SK-N-SH (cell line): ENCODE measurements at regions not wholly inside any gene's neighbourhood (a gene's known extent, or its start where the extent isn't known, plus 50 kb on each side); places are given as distances from the start of the nearest gene placed in this dataset.

Experiments used
- CTCF ChIA-PET: fragments of 300-600, 350-600 bp; formaldehyde crosslinking; extraction: SDS; loops from one replicate; lab custom pipeline; 2021; lab: Yijun Ruan, JAX
- POLR2A ChIA-PET: fragments of 350-600 bp; sonication (Branson Sonifier 250); formaldehyde crosslinking; extraction: SDS; loops from one replicate; lab custom pipeline; 2020; ENCODE audit warnings: antibody characterized with exemption, inconsistent platforms; lab: Yijun Ruan, JAX
- DNase-seq: peaks from one replicate; pipeline ENCODE4 v3.0.0; 2012
- H2AFZ ChIP-seq: fragments of 200-600 bp; sonication (generic); 2 replicates; pipeline ENCODE4 v1.8.1; 2016; ENCODE audit warnings: antibody characterized with exemption, mild to moderate bottlenecking, low read depth
- H3F3A ChIP-seq: fragments of 200-600 bp; sonication (generic); replicated peaks from 2 replicates; pipeline ENCODE3; 2016; ENCODE audit warnings: antibody characterized with exemption, mild to moderate bottlenecking; ENCODE audit not compliant: insufficient read depth
- H3K27ac ChIP-seq, 2 experiments: fragments of 200-500 bp in 1 of 2; fragments of 200-600 bp in 1 of 2; sonication (Bioruptor generic) in 1 of 2; sonication (generic), shearing (Covaris generic) in 1 of 2; 2 replicates each; pipeline versions ENCODE4 v1.5.1 to v1.6.1; 2014 to 2016; ENCODE audit warnings: low read depth in 2 of 2, inconsistent platforms in 1 of 2, low read length in 1 of 2, mild to moderate bottlenecking in 1 of 2, mixed read lengths in 1 of 2
- H3K27me3 ChIP-seq: fragments of 200-600 bp; sonication (generic), shearing (Covaris generic); 2 replicates; pipeline ENCODE4 v1.6.1; 2016; ENCODE audit warnings: mixed run types; ENCODE audit not compliant: insufficient read depth
- H3K36me3 ChIP-seq, 2 experiments: fragments of 200-500 bp in 1 of 2; fragments of 200-600 bp in 1 of 2; sonication (Bioruptor generic) in 1 of 2; sonication (generic) in 1 of 2; replicated peaks in 1 of 2; 2 replicates each; pipeline versions ENCODE3 to v1.5.1; 2014 to 2016; ENCODE audit warnings: low read length in 1 of 2, mild to moderate bottlenecking in 1 of 2; ENCODE audit not compliant: insufficient read depth in 2 of 2, control insufficient read depth in 1 of 2
- H3K4me1 ChIP-seq, 2 experiments: fragments of 200-500 bp in 1 of 2; fragments of 200-600 bp in 1 of 2; sonication (Bioruptor generic) in 1 of 2; sonication (generic), shearing (Covaris generic) in 1 of 2; 2 replicates each; pipeline versions ENCODE4 v1.5.1 to v1.6.1; 2014 to 2016; ENCODE audit warnings: low read depth in 1 of 2, low read length in 1 of 2, mixed run types in 1 of 2; ENCODE audit not compliant: insufficient read depth in 2 of 2, control insufficient read depth in 1 of 2
- H3K4me2 ChIP-seq: fragments of 200-600 bp; sonication (generic), shearing (Covaris generic); 2 replicates; pipeline ENCODE4 v1.6.1; 2017; ENCODE audit warnings: mixed run types
- H3K4me3 ChIP-seq, 2 experiments: fragments of 200-500 bp in 1 of 2; fragments of 200-600 bp in 1 of 2; sonication (Bioruptor generic) in 1 of 2; sonication (generic), shearing (Covaris generic) in 1 of 2; 2 replicates each; pipeline versions ENCODE4 v1.5.1 to v1.8.1; 2014 to 2016; ENCODE audit warnings: low read depth in 2 of 2, inconsistent platforms in 1 of 2, low read length in 1 of 2, mild to moderate bottlenecking in 1 of 2, mixed read lengths in 1 of 2, moderate library complexity in 1 of 2
- H3K79me2 ChIP-seq: fragments of 200-600 bp; sonication (generic); 2 replicates; pipeline ENCODE4 v1.8.1; 2017; ENCODE audit warnings: mild to moderate bottlenecking; ENCODE audit not compliant: insufficient read depth
- H3K9ac ChIP-seq: fragments of 200-600 bp; sonication (generic); 2 replicates; pipeline ENCODE4 v1.6.1; 2017; ENCODE audit warnings: mixed run types
- H3K9me2 ChIP-seq: fragments of 200-600 bp; sonication (generic); 2 replicates; pipeline ENCODE4 v1.6.1; 2017; ENCODE audit warnings: mixed run types
- H3K9me3 ChIP-seq: fragments of 200-600 bp; sonication (generic); 2 replicates; pipeline ENCODE4 v1.6.1; 2017; ENCODE audit warnings: mixed run types, mild to moderate bottlenecking, moderate library complexity
- H4K20me1 ChIP-seq: fragments of 200-600 bp; sonication (generic); 2 replicates; pipeline ENCODE4 v1.6.1; 2017; ENCODE audit warnings: mild to moderate bottlenecking, mixed run types; ENCODE audit not compliant: insufficient read depth
- CHD2 ChIP-seq: fragments of 150-350 bp; IDR thresholded peaks from 2 replicates; pipeline ENCODE4 v1.6.1; 2018; ENCODE audit warnings: low read length; ENCODE audit not compliant: partially characterized antibody
- CTCF ChIP-seq: fragments of 200-600 bp; sonication (generic); IDR thresholded peaks from 2 replicates; pipeline ENCODE4 v1.6.1; 2017; ENCODE audit warnings: antibody characterized with exemption, mild to moderate bottlenecking, moderate library complexity
- ELF1 ChIP-seq: IDR thresholded peaks from 2 replicates; pipeline ENCODE4 v1.4.0; 2012
- FOSL2 ChIP-seq: IDR thresholded peaks from 2 replicates; pipeline ENCODE4 v1.4.0; 2012; ENCODE audit warnings: low read depth, mild to moderate bottlenecking, moderate library complexity, borderline replicate concordance
- GATA2 ChIP-seq: sonication (generic); formaldehyde crosslinking; IDR thresholded peaks from 2 replicates; pipeline ENCODE4 v1.5.0; 2020; ENCODE audit warnings: mild to moderate bottlenecking, missing genetic modification reagents
- IRF3 ChIP-seq: fragments of 150-350 bp; IDR thresholded peaks from 2 replicates; pipeline ENCODE4 v1.6.1; 2016; ENCODE audit warnings: mild to moderate bottlenecking, low read depth, low read length
- JUND ChIP-seq: IDR thresholded peaks from 2 replicates; pipeline ENCODE4 v1.4.0; 2012
- MEF2A ChIP-seq: IDR thresholded peaks from 2 replicates; pipeline ENCODE4 v1.4.0; 2012; ENCODE audit warnings: low read depth, borderline replicate concordance
- MXI1 ChIP-seq: IDR thresholded peaks from 2 replicates; pipeline ENCODE4 v1.6.1; 2012; ENCODE audit warnings: mild to moderate bottlenecking, low read depth, low read length, improper control_type of control experiment
- NFIC ChIP-seq: IDR thresholded peaks from 2 replicates; pipeline ENCODE4 v1.4.0; 2012; ENCODE audit warnings: borderline replicate concordance
- NRF1 ChIP-seq: IDR thresholded peaks from 2 replicates; pipeline ENCODE4 v1.6.1; 2012; ENCODE audit warnings: low read depth, mild to moderate bottlenecking, low read length
- PBX3 ChIP-seq: IDR thresholded peaks from 2 replicates; pipeline ENCODE4; 2012
- POLR2AphosphoS5 ChIP-seq: IDR thresholded peaks from 2 replicates; pipeline ENCODE4 v1.6.1; 2012; ENCODE audit warnings: low read depth, low read length
- RAD21 ChIP-seq: IDR thresholded peaks from 2 replicates; pipeline ENCODE4 v1.6.1; 2012; ENCODE audit warnings: mild to moderate bottlenecking, low read length
- RFX5 ChIP-seq: IDR thresholded peaks from 2 replicates; pipeline ENCODE4 v1.6.1; 2012; ENCODE audit warnings: mild to moderate bottlenecking, improper control_type of control experiment, low read length
- RXRA ChIP-seq: IDR thresholded peaks from 2 replicates; pipeline ENCODE4 v1.4.0; 2012; ENCODE audit warnings: low read depth, mild to moderate bottlenecking, borderline replicate concordance
- SIN3A ChIP-seq: IDR thresholded peaks from 2 replicates; pipeline ENCODE4 v1.6.1; 2012; ENCODE audit warnings: low read depth, mild to moderate bottlenecking, low read length, moderate library complexity, borderline replicate concordance
- TAF1 ChIP-seq: IDR thresholded peaks from 2 replicates; pipeline ENCODE4 v1.6.1; 2012; ENCODE audit warnings: low read depth, mild to moderate bottlenecking, low read length, moderate library complexity, borderline replicate concordance
- TEAD4 ChIP-seq: IDR thresholded peaks from 2 replicates; pipeline ENCODE4 v1.4.0; 2012; ENCODE audit warnings: mild to moderate bottlenecking, borderline replicate concordance; ENCODE audit not compliant: insufficient read depth
- USF2 ChIP-seq: fragments of 150-350 bp; IDR thresholded peaks from 2 replicates; pipeline ENCODE4 v1.6.1; 2017; ENCODE audit warnings: antibody characterized with exemption, low read length, low read depth, borderline replicate concordance
- YY1 ChIP-seq: IDR thresholded peaks from 2 replicates; pipeline ENCODE4 v1.4.0; 2012; ENCODE audit warnings: low read depth, mild to moderate bottlenecking
- WGBS: methylation state at CpG from one replicate; pipeline ENCODE4 v1.1.6; 2017; ENCODE audit warnings: low lambda C conversion rate; 5-methylcytosine and 5-hydroxymethylcytosine counted together

- H3K4me3 ChIP-seq = no peak overlapping the region
- H3K9me3 ChIP-seq = no peaks in the 10 kb centered on the region
- POLR2A ChIA-PET = no interaction called here
- H2AFZ ChIP-seq = no peak overlapping the region
- 30% methylated on average over 4 of the region's 4 CpGs for WGBS
- H3K4me2 ChIP-seq = no peak overlapping the region
- no peaks in the 10 kb centered on the region for H3K9me2 ChIP-seq
- no peaks in the 10 kb centered on the region for H3K4me1 ChIP-seq
- CTCF ChIA-PET = no interaction called here
- H4K20me1 ChIP-seq = no peaks in the 10 kb centered on the region
- no peak overlapping the region for H3K9ac ChIP-seq
- no peak for TF ChIP-seq MXI1
- no peak for TF ChIP-seq NRF1
- TF ChIP-seq GATA2 (CRISPR knock-in tag) = no peak
- TF ChIP-seq CTCF = no peak
- no peak for TF ChIP-seq PBX3
- no peak for TF ChIP-seq YY1
- no peak for TF ChIP-seq CHD2
- TF ChIP-seq TAF1 = no peak
- TF ChIP-seq POLR2AphosphoS5 = no peak
- no peak for TF ChIP-seq RAD21
- no peak for TF ChIP-seq SIN3A
- no peak for TF ChIP-seq TEAD4
- TF ChIP-seq FOSL2 = no peak
- TF ChIP-seq JUND = no peak
- no peak for TF ChIP-seq RFX5
- no peak for TF ChIP-seq RXRA
- TF ChIP-seq NFIC = no peak
- TF ChIP-seq MEF2A = no peak
- peaks cover 7% of the 10 kb centered on the region for H3F3A ChIP-seq
- DNase-seq = no peak
- H3K79me2 ChIP-seq = no peaks in the 10 kb centered on the region
- H3K27ac ChIP-seq = no peak overlapping the region
- no peaks in the 10 kb centered on the region for H3K27me3 ChIP-seq
- H3K36me3 ChIP-seq = no peaks in the 10 kb centered on the region
These were observed 287.3 kb upstream of the FLRT2 start for GRCh38 chr14:85242666-85243065.

- CTCF ChIA-PET = no interaction called here
- Histone ChIP-seq H3K9me2 (no peaks in the 10 kb centered on the region), H3F3A (peaks cover 7% of the 10 kb centered on the region), H3K27me3 (no peaks in the 10 kb centered on the region), H3K4me3 (no peak overlapping the region), H3K36me3 (no peaks in the 10 kb centered on the region), H2AFZ (no peak overlapping the region), H4K20me1 (no peaks in the 10 kb centered on the region), H3K4me1 (no peaks in the 10 kb centered on the region), H3K9ac (no peak overlapping the region), H3K27ac (no peak overlapping the region), H3K79me2 (no peaks in the 10 kb centered on the region), H3K9me3 (no peaks in the 10 kb centered on the region), H3K4me2 (no peak overlapping the region)
- no peak for DNase-seq
- POLR2A ChIA-PET = no interaction called here
- TF ChIP-seq NFIC = no peak
- no peak for TF ChIP-seq POLR2AphosphoS5
- TF ChIP-seq USF2 = no peak
- TF ChIP-seq MEF2A = no peak
- no peak for TF ChIP-seq TEAD4
- no peak for TF ChIP-seq FOSL2
- no peak for TF ChIP-seq TAF1
- no peak for TF ChIP-seq RAD21
- TF ChIP-seq ELF1 = no peak
- TF ChIP-seq GATA2 (CRISPR knock-in tag) = no peak
- TF ChIP-seq IRF3 = no peak
- no peak for TF ChIP-seq CTCF
- WGBS = 21% methylated on average over 1 of the region's 1 CpG
These were observed 286.6 kb upstream of the FLRT2 start for GRCh38 chr14:85243321-85243720.
